Hematopoietic multipotent progenitor cell treated with erythropoietin and hydrocortisone succinate and interleukin-3 and kit ligand, for 6 days (in vitro differentiated cells): ENCODE measurements at regions not wholly inside any gene's neighbourhood (a gene's known extent, or its start where the extent isn't known, plus 50 kb on each side); places are given as distances from the start of the nearest gene placed in this dataset.

Experiments used
- DNase-seq: peaks from one replicate; pipeline ENCODE4 v3.0.0-alpha.2; 2015

- DNase-seq: peak; percentile 1
Measured at GRCh38 chr2:155879900-155880299, 452.6 kb downstream of the NR4A2 start.

- no peak for DNase-seq
Measured at GRCh38 chr2:155872396-155872795, 460.1 kb downstream of the NR4A2 start.

GRCh38 chr2:155871940-155872339 is 460.6 kb downstream of the NR4A2 start:
- no peak for DNase-seq

GRCh38 chr2:155867564-155867963 is 465.0 kb downstream of the NR4A2 start:
- DNase-seq: no peak

GRCh38 chr2:155866477-155866876 is 466.0 kb downstream of the NR4A2 start:
- DNase-seq: no peak

GRCh38 chr2:155852156-155852555 is 480.4 kb downstream of the NR4A2 start:
- DNase-seq: no peak

- DNase-seq: no peak
Measured at GRCh38 chr2:155846259-155846658, 486.3 kb downstream of the NR4A2 start.

GRCh38 chr2:155844461-155844860 is 488.1 kb downstream of the NR4A2 start:
- no peak for DNase-seq

GRCh38 chr2:155842103-155842502 is 490.4 kb downstream of the NR4A2 start:
- no peak for DNase-seq

- DNase-seq: no peak
Measured at GRCh38 chr2:155841442-155841841, 491.1 kb downstream of the NR4A2 start.

GRCh38 chr2:155840661-155841060 is 491.9 kb downstream of the NR4A2 start:
- no peak for DNase-seq

GRCh38 chr2:155839991-155840390 is 492.5 kb downstream of the NR4A2 start:
- no peak for DNase-seq

- no peak for DNase-seq
Measured at GRCh38 chr2:155839436-155839835, 493.1 kb downstream of the NR4A2 start.

GRCh38 chr2:155836439-155836838 is 496.1 kb downstream of the NR4A2 start:
- DNase-seq: no peak

GRCh38 chr2:155830817-155831579 is 501.5 kb downstream of the NR4A2 start:
- DNase-seq: no peak

GRCh38 chr2:155830351-155830750 is 502.2 kb downstream of the NR4A2 start:
- DNase-seq: no peak

GRCh38 chr2:155825876-155826275 is 506.6 kb downstream of the NR4A2 start:
- peak; percentile 7 for DNase-seq

GRCh38 chr2:155815851-155816250 is 516.7 kb downstream of the NR4A2 start:
- DNase-seq: peak; percentile 50

GRCh38 chr2:155815275-155815674 is 517.2 kb downstream of the NR4A2 start:
- no peak for DNase-seq

GRCh38 chr2:155810411-155810810 is 522.1 kb downstream of the NR4A2 start:
- DNase-seq: no peak

GRCh38 chr2:155802888-155803287 is 529.6 kb downstream of the NR4A2 start:
- DNase-seq: no peak

GRCh38 chr2:155792666-155793065 is 539.9 kb downstream of the NR4A2 start:
- DNase-seq: no peak

GRCh38 chr2:155770516-155770915 is 562.0 kb downstream of the NR4A2 start:
- DNase-seq: no peak

GRCh38 chr2:155766342-155767115 is 566.0 kb downstream of the NR4A2 start:
- DNase-seq: no peak
